Activated naive CD4-positive, alpha-beta T cell treated with anti-CD3 and anti-CD28 coated beads, Interleukin-2, amount 50 U/mL, for 24 hours (primary cell): ENCODE measurements at regions not wholly inside any gene's neighbourhood (a gene's known extent, or its start where the extent isn't known, plus 50 kb on each side); places are given as distances from the start of the nearest gene placed in this dataset.
"Not testable (repeated sequence)": the region's sequence is repeated elsewhere in the genome, so short reads cannot be mapped to it uniquely, and the experiment has no call there.

Experiments used
- H3K27ac Mint-ChIP-seq: one replicate; pipeline ENCODE4 v1.8.0; 2021; ENCODE audit warnings: mild to moderate bottlenecking, mixed read lengths
- H3K27me3 Mint-ChIP-seq: one replicate; pipeline ENCODE4 v1.8.0; 2021; ENCODE audit warnings: mixed read lengths
- H3K36me3 Mint-ChIP-seq: one replicate; pipeline ENCODE4 v1.8.0; 2021; ENCODE audit warnings: mixed read lengths
- H3K4me1 Mint-ChIP-seq: one replicate; pipeline ENCODE4 v1.8.0; 2021; ENCODE audit warnings: mixed read lengths
- H3K4me3 Mint-ChIP-seq: one replicate; pipeline ENCODE4 v1.8.0; 2021; ENCODE audit warnings: mild to moderate bottlenecking, mixed read lengths
- H3K9me3 Mint-ChIP-seq: one replicate; pipeline ENCODE4 v1.8.0; 2021; ENCODE audit warnings: mixed read lengths

GRCh38 chr16:35150805-35151312, 1691.4 kb downstream of the TP53TG3F start:
- Mint-ChIP-seq H3K9me3 (peaks cover 16% of the 10 kb centered on the region), H3K27ac (no peak overlapping the region), H3K36me3 (peaks cover 1% of the 10 kb centered on the region), H3K4me1 (no peaks in the 10 kb centered on the region), H3K27me3 (no peaks in the 10 kb centered on the region), H3K4me3 (no peak overlapping the region)

GRCh38 chr16:35152067-35152627, 1692.7 kb downstream of the TP53TG3F start:
- Mint-ChIP-seq H3K27me3 (no peaks in the 10 kb centered on the region), H3K9me3 (peaks cover 24% of the 10 kb centered on the region), H3K36me3 (peaks cover 1% of the 10 kb centered on the region), H3K4me1 (no peaks in the 10 kb centered on the region), H3K27ac (no peak overlapping the region), H3K4me3 (no peak overlapping the region)

GRCh38 chr16:35154627-35155026, 1695.2 kb downstream of the TP53TG3F start:
- Mint-ChIP-seq H3K4me3 (no peak overlapping the region), H3K9me3 (peaks cover 34% of the 10 kb centered on the region), H3K4me1 (no peaks in the 10 kb centered on the region), H3K27me3 (no peaks in the 10 kb centered on the region), H3K36me3 (peaks cover 1% of the 10 kb centered on the region), H3K27ac (no peak overlapping the region)

- not testable (repeated sequence) for H3K27me3 Mint-ChIP-seq, H3K4me3 Mint-ChIP-seq, H3K36me3 Mint-ChIP-seq, H3K4me1 Mint-ChIP-seq, H3K27ac Mint-ChIP-seq
- H3K9me3 Mint-ChIP-seq, result peaks cover 30% of the 10 kb centered on the region
These were observed 1698.1 kb downstream of the TP53TG3F start for GRCh38 chr16:35157549-35157948.

- H3K9me3 Mint-ChIP-seq, result peaks cover 13% of the 10 kb centered on the region
- H3K4me1 Mint-ChIP-seq, H3K4me3 Mint-ChIP-seq, H3K27ac Mint-ChIP-seq, H3K27me3 Mint-ChIP-seq, H3K36me3 Mint-ChIP-seq: not testable (repeated sequence)
These were observed 1709.9 kb downstream of the TP53TG3F start for GRCh38 chr16:35169324-35169723.

- H3K27ac Mint-ChIP-seq, H3K27me3 Mint-ChIP-seq, H3K36me3 Mint-ChIP-seq, H3K4me1 Mint-ChIP-seq, H3K4me3 Mint-ChIP-seq: not testable (repeated sequence)
- peaks cover 13% of the 10 kb centered on the region for H3K9me3 Mint-ChIP-seq
These were observed 1710.6 kb downstream of the TP53TG3F start for GRCh38 chr16:35170061-35170460.

GRCh38 chr16:35170610-35171009, 1711.2 kb downstream of the TP53TG3F start:
- no peaks in the 10 kb centered on the region for H3K27me3 Mint-ChIP-seq
- no peaks in the 10 kb centered on the region for H3K4me1 Mint-ChIP-seq
- no peak overlapping the region for H3K27ac Mint-ChIP-seq
- H3K4me3 Mint-ChIP-seq, result no peak overlapping the region
- no peaks in the 10 kb centered on the region for H3K36me3 Mint-ChIP-seq
- peaks cover 13% of the 10 kb centered on the region for H3K9me3 Mint-ChIP-seq

GRCh38 chr16:35171106-35171505, 1711.7 kb downstream of the TP53TG3F start:
- Mint-ChIP-seq H3K4me1 (no peaks in the 10 kb centered on the region), H3K27ac (no peak overlapping the region), H3K4me3 (no peak overlapping the region), H3K27me3 (no peaks in the 10 kb centered on the region), H3K36me3 (no peaks in the 10 kb centered on the region), H3K9me3 (peaks cover 12% of the 10 kb centered on the region)

GRCh38 chr16:35173295-35173694, 1713.9 kb downstream of the TP53TG3F start:
- H3K4me1 Mint-ChIP-seq, result no peaks in the 10 kb centered on the region
- no peaks in the 10 kb centered on the region for H3K36me3 Mint-ChIP-seq
- no peak overlapping the region for H3K27ac Mint-ChIP-seq
- H3K9me3 Mint-ChIP-seq, result peaks cover 9% of the 10 kb centered on the region
- H3K4me3 Mint-ChIP-seq, result no peak overlapping the region
- no peaks in the 10 kb centered on the region for H3K27me3 Mint-ChIP-seq

GRCh38 chr16:35174016-35174415, 1714.6 kb downstream of the TP53TG3F start:
- Mint-ChIP-seq H3K4me3 (no peak overlapping the region), H3K4me1 (no peaks in the 10 kb centered on the region), H3K9me3 (peaks cover 9% of the 10 kb centered on the region), H3K27ac (no peak overlapping the region), H3K36me3 (no peaks in the 10 kb centered on the region), H3K27me3 (no peaks in the 10 kb centered on the region)

GRCh38 chr16:35176449-35176848, 1717.0 kb downstream of the TP53TG3F start:
- Mint-ChIP-seq H3K9me3 (peaks cover 10% of the 10 kb centered on the region), H3K27me3 (no peaks in the 10 kb centered on the region), H3K27ac (no peak overlapping the region), H3K36me3 (no peaks in the 10 kb centered on the region), H3K4me3 (no peak overlapping the region), H3K4me1 (no peaks in the 10 kb centered on the region)

- H3K36me3 Mint-ChIP-seq, result peaks cover 3% of the 10 kb centered on the region
- H3K4me3 Mint-ChIP-seq, result no peak overlapping the region
- peaks cover 6% of the 10 kb centered on the region for H3K9me3 Mint-ChIP-seq
- H3K4me1 Mint-ChIP-seq, result no peaks in the 10 kb centered on the region
- H3K27me3 Mint-ChIP-seq, result no peaks in the 10 kb centered on the region
- H3K27ac Mint-ChIP-seq, result no peak overlapping the region
These were observed 1718.4 kb downstream of the TP53TG3F start for GRCh38 chr16:35177851-35178250.

GRCh38 chr16:35180970-35181369, 1721.6 kb downstream of the TP53TG3F start:
- no peak overlapping the region for H3K27ac Mint-ChIP-seq
- no peaks in the 10 kb centered on the region for H3K27me3 Mint-ChIP-seq
- peaks cover 3% of the 10 kb centered on the region for H3K36me3 Mint-ChIP-seq
- H3K4me1 Mint-ChIP-seq, result no peaks in the 10 kb centered on the region
- peaks cover 12% of the 10 kb centered on the region for H3K9me3 Mint-ChIP-seq
- H3K4me3 Mint-ChIP-seq, result no peak overlapping the region

- peaks cover 3% of the 10 kb centered on the region for H3K36me3 Mint-ChIP-seq
These were observed 1722.1 kb downstream of the TP53TG3F start for GRCh38 chr16:35181422-35182030.

GRCh38 chr16:35182043-35182677, 1722.7 kb downstream of the TP53TG3F start:
- H3K27me3 Mint-ChIP-seq, result no peaks in the 10 kb centered on the region
- H3K9me3 Mint-ChIP-seq, result peaks cover 12% of the 10 kb centered on the region
- H3K4me3 Mint-ChIP-seq, result no peak overlapping the region

More at GRCh38 chr16:35181422-35182030, 1722.1 kb downstream of the TP53TG3F start:
- H3K4me3 Mint-ChIP-seq, result no peak overlapping the region
- no peaks in the 10 kb centered on the region for H3K4me1 Mint-ChIP-seq
- H3K27me3 Mint-ChIP-seq, result no peaks in the 10 kb centered on the region
- no peak overlapping the region for H3K27ac Mint-ChIP-seq
- peaks cover 12% of the 10 kb centered on the region for H3K9me3 Mint-ChIP-seq

GRCh38 chr16:35182943-35183550, 1723.6 kb downstream of the TP53TG3F start:
- H3K27me3 Mint-ChIP-seq, result no peaks in the 10 kb centered on the region
- H3K4me3 Mint-ChIP-seq, result no peak overlapping the region
- no peak overlapping the region for H3K27ac Mint-ChIP-seq
- no peaks in the 10 kb centered on the region for H3K4me1 Mint-ChIP-seq
- H3K9me3 Mint-ChIP-seq, result peaks cover 12% of the 10 kb centered on the region
- peaks cover 3% of the 10 kb centered on the region for H3K36me3 Mint-ChIP-seq

More at GRCh38 chr16:35182043-35182677, 1722.7 kb downstream of the TP53TG3F start:
- no peaks in the 10 kb centered on the region for H3K4me1 Mint-ChIP-seq
- H3K27ac Mint-ChIP-seq, result no peak overlapping the region
- peaks cover 3% of the 10 kb centered on the region for H3K36me3 Mint-ChIP-seq
